ENCODE measurements at regions not wholly inside any gene's neighbourhood (a gene's known extent, or its start where the extent isn't known, plus 50 kb on each side); places are given as distances from the start of the nearest gene placed in this dataset.

- TF ChIP-seq CTCF (IDR thresholded peaks at IDR 0.05; ENCODE audit: poor library complexity, severe bottlenecking), result no peak
- no peak for TF ChIP-seq SMC3 (conservative IDR thresholded peaks at IDR 0.05; ENCODE audit: poor library complexity)
- TF ChIP-seq POLR2AphosphoS5 (IDR thresholded peaks at IDR 0.05), result no peak
Measured at GRCh38 chr9:96159596-96159995, 142.4 kb downstream of the HSD17B3 start.

Data from neural cell (in vitro differentiated cells).